Activated CD8-positive, alpha-beta memory T cell treated with anti-CD3 and anti-CD28 coated beads for 48 hours (primary cell): ENCODE measurements at regions not wholly inside any gene's neighbourhood (a gene's known extent, or its start where the extent isn't known, plus 50 kb on each side); places are given as distances from the start of the nearest gene placed in this dataset.

Source experiments
- DNase-seq, 3 experiments: peaks; one replicate each; pipeline ENCODE4 v3.0.0-alpha.2; 2020; ENCODE audit warnings: low read depth in 2 of 3, low spot score in 2 of 3

DNA sequence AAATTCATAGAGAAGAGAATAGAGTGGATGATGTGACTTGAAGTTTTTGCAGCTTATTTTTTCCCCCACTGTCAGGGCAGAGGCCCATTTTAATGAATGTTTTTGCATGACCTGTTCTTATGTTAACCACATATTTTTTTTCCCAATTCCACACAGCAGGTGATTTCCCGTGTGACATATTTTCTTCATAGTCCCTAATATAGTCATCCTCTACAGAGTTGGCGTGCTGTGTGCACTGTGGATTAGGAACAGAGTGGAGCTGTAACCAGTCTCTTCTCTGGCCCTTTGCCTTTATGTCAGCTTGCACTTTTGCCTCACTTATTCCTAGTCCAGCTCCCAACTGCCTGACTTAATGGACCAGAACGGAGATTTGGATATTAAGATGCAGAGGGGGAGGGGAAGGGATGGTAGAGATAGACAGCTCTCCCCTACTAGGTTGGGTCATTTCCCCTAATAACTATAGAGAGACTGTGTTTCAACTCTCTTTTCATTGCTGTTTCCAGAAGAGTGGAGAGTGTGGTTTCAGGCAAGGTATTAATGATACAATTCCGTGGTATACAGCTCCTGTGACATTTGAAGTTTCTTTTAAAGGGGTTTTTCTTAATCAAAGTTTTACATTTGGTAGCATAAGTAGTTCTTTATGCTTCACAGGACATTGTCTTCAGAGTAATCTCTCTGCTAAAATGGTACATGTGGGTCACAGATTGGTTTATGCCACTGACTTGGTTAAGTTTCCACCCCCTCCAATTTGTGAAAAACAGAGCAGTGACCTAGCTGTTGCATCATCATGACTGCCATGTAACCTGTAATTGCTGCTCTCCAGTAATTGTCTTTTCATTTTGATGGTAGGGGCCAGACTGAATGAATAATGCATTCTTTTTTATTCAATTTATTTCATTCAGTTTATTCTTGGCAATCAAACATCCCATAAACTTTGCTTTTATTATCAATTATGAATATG lies 161.3 kb downstream of the HAUS1 start:
- DNase-seq = no peak

DNA sequence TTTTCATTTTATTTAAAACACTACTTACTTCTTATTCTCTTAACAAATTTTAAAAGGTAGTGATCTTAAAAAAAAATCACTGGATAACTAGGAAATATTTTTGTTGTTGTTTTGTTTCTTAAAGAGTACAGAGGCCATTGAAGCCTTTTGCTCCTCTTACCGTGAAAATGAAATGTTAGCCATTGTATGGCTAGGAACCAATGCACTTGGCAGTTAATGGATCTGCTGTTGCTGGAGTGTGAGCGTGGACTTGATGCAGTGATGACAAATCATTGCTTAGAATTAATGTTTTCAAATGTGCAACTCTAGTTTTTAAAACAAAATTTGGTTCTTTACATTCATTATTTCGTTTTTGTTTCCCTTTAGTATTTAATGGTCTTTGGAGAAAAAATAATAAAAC lies 162.3 kb downstream of the HAUS1 start:
- DNase-seq = no peak

DNA sequence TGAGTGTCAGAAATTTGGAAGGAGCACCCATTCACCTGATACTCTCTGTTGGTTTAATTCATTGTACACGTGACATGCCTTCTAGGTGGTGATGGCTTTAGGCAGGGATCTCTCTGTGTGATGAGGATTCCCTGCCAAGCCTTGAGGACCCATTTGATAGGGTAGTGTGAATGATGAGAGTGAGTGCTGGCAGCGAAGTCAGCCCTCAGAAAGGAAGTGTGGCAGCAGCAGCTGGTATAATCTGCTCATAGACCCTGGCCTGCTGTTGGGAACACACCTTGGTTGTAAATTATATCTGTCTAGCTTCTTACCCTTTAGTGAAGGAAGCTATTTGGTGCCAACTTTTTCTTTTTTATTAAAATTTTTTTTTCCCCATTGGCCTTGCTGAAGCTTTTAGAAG lies 164.5 kb downstream of the HAUS1 start:
- DNase-seq = no peak

DNA sequence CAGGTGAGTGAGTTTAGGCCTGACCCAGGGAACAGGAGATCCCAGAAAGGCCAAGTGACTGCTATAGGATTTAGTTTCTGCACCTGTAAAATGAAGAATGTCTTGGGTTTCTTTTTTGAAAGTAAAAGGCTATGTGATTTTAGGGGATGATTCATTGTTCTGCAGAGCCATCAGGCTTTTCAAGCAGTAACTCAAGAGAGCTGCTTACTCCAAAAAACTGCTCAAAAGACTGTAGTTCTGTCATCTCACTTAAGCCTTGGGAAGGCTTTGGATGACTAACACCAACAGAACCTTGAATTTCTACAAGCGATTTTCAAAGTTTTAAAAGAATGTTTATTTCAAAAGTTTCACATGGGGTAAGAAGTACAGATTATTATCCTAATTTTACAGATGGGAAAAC lies 165.1 kb downstream of the HAUS1 start:
- no peak for DNase-seq

DNA sequence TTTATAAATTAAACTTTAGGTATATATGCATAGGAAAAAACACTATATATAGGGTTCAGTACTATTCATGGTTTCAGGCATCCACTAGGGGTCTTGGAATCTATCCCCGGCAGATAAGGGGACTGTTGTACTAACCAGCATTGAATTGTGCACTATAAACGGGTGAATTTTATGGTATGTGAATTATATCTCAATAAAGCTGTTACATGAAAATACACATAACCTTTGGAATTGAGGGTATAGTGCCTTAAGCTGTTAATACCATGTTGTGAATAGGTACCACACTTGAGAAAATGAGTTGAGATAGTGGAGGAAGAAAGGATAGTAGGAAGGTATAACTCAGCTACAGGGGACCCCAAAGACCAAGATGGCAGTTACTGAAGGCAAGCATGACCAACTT lies 167.3 kb downstream of the HAUS1 start:
- DNase-seq = no peak

DNA sequence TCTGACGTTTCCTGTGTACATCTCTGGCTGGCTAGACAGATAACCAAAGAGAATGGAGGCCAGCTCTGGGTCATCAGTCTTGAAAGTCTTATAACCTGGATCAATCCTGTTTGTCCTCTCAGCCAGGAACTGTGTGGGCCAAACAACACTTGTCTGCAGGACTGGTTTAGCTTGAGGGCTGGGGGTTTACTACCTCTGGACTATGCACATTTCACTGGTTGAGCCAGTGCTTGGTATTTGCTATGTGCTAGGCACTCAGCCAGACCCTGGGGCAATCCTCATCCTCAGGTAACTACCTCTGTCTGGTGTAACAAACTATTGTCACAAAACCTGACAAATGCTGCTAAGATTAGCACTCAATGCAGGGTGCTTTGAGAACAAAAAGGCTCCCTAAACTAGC lies 169.7 kb downstream of the HAUS1 start:
- DNase-seq = no peak

DNA sequence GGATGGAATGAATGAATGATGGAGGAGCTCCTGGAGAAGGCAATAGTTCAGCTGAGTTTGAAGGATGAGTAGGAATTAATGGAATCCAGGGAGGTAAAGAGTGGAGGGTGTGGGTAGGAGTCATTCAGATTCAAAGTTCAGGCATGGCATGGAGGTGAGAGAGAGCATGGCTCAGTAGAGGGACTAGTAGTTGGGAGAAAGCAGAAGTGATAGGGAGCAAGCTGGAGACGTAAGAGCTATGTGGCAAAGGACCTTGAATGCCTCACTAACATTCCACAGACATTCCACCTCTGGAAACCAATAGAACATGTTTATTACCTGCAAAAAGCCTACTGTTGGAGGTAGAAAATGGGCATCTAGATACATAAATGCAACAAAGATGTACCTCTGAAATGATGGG lies 170.1 kb downstream of the HAUS1 start:
- no peak for DNase-seq

DNA sequence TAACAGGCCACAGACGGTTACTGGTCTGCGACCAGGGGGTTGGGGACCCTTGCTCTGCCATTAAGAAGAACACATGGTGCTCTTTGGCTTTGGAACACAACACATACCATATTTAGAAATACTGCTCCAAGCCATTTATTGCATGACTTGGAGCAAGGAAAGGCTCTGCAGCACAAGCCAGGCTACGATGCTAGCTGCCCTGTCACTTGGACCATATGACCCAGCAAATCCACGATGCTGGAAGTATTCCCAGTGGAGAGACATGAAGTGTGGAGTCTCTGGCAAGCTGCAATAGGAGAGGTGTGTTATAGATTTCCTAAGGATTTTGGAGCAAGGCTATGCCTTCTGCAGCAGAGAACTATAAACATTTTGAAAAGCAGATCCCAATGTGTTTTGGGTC lies 171.2 kb downstream of the HAUS1 start:
- no peak for DNase-seq

DNA sequence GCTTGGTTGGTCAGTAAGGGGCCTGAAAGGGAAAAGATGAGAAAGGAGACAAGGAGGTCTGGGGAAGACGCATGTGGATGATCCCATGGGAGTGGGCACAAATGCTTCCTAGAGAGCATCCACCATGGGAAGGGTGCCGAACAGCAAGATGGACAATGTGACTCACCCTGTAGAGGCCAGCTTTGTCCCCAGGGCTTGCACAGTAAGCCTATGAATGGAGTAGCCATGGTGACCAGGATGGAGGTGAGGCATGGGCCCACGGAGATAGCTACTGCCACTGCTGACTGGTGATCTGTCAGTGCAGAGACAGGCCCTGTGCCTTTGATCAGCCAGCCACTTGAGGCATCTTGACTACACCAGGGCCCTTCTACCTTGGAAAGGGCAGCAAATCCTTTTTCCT lies 172.6 kb downstream of the HAUS1 start:
- DNase-seq = no peak

DNA sequence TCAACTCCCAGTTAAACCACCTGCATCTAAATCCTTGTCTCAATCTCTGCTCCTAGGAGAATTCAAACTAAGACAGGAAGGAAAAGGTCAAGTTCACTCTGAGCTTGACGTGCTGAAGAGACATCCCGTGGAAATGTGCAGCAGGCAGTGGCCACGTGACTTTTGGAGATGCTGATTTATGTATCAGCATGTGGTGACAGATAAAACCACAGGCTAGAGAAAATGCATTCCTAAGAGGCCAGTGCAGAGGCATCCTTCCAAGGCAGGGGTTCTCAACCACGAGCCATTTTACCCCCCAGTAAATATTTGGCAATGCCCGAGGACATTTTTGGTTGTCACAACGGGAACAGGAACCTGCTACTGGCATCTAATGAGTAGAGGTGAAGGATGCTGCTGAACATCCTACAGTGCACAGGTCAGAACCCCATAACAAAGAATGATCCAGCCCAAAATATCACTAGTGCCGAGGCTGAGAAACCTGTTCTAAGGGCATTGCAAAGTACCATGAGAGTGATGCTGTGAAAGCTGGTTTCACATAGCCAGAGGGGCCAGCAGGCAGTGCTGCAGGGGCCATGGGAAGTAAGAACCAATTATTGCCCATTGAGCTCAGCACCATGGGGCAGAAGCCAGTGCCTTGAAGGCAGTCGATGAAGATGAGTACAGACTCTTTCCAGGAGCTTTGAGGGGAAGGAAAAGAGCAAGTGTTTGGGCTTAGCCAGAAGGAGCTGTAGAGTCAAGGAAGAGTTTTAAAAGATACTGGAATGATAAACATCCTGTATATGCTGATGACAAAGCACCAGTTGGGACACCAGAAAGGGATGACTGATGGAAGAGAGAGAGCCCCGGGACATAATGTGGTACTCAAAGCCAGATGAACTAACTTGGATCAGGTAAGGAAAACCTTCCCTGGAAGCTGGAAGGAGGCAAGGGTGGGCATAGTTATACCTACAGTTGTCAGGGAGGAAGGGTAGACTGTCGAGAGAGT lies 174.6 kb downstream of the HAUS1 start:
- no peak for DNase-seq

DNA sequence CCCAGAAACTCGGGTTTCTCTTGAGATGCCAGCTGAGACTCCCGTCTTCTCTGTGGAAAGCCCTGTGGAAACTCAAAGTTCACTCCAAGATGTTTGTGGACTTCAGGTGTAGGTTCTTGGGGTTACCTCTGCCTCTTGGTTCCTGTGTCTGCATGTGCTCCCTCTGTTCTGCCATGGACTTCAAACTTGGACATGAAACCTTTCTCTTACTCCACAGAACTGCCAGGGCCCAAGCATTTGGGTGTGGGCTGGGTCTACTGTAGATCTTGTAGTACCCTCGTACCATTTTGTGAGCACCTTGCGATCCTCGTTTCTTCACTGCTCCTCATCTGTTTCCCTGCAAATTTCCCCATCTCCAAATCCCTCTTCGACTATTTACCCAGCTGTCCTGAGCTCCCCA lies 175.5 kb downstream of the HAUS1 start:
- DNase-seq = no peak

DNA sequence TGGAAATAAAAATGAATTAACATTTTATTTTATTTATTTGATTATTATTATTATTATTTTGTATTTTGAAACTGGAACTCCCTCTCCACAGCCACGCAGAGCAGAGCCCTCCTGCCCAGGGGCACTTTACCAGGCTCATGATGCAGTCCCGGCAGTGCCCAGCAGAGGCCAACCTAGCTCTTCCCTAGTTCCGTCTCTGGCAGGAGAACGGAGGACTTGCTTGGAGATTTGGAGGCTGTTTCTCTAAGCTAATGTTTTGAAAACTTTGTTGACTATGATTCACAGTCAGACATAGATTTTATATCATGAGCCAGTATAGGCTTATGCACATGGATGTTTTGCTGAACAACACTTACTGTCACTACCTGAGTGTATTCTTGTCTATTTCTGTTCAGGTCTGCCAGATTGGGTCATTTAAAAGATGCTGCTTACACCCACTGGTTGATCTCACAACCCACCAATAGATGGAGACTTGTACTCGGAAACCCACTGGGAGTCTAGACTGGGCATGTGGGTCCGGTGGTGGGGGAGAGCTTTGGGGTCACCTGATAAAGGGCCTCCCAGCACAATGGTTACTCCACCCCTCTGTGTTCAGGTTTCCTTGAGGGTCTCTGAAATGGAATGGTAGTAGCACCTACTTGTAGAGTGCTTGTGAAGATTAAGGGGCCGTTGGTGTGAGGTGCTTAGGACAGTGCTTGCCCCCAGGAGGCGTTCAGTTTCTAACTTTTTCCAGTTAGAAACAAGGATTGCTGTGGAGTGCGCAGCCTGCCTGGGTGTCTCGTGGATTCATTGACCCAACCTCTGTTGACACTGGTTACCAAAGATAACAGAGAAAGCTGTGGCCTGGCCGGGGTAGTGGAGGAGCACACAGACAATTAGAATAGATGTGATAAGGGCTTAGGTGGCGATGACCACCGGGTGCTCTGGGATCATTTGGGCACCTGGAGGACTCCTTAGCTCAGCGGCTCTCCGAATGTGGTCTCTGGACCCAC lies 177.3 kb downstream of the HAUS1 start:
- peak; percentile 16 to 30 (median 30) for DNase-seq

DNA sequence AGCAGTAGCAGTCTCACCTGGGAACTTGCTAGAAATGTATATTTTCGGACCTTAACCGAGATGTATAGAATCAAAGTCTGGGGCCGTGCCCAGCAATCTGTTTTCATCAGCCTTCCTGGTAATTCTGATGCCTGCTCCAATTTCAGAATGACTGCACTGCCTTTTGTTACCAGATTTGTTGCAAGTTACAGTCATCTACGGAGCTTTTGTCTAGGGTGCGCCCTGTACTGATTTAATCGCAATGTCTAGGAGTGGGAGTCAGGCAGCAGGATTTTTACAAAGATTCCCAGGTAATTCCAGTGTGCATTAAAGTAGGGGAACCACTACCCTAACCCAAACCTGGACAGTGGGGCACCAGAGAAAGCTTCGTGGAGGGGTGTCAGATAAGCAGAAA lies 178.0 kb downstream of the HAUS1 start:
- no peak for DNase-seq

DNA sequence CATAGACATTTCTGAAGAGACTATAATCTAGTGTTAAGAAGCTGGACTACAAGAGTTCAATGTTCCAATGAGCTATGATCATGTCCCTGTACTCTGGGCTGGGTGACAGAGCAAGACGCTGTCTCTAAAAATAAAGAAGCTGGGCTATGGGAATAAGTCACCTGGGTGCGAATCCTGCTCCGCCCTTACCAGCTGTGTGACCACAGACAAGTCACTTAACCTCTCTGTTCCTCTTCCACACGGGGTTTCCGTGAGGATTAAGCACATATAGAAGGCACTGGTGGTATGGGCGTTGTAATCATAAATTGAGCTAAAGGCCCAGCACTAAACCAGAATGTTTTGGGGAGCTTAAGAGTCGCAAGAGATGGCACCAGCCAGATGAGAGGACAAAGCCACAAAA lies 178.5 kb downstream of the HAUS1 start:
- DNase-seq = no peak

DNA sequence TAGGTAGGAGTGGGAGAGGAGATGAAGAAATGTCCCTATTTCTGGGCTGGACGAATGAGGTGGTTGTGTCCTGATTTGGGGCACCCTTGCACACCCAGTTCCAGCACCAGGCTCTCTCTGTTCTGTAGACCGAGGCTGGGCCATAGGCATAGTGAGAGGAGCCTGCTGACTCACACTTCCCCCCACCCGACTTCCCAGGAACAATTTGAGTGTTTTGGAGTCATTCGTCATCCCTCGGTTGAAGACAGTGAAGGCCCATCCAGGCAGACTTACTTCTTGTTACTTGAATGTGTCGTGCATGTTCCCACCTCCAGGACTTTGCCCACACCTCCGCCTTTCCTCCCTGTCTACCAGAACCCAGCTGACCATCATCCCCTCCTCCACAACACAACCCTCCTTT lies 179.1 kb downstream of the HAUS1 start:
- DNase-seq = no peak

DNA sequence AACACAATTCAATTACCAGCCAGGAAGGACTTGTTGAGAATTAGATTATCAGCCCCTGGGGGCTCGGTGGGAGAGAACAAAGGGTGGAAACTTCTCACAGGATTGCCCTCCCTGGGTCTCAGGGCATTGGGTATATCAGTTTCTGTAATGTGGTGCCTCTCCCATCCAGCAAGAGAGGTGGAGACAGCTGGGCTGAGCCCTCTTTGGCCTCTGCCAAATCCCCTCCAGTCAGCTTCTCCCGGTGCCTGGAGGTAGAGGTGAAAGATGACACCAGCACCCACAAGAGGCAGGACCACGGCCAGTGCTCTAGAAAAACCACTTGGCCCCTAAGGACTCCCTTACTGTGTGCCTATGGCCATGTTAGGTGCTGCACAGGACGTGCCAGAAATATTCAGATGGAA lies 179.7 kb downstream of the HAUS1 start:
- DNase-seq = no peak

DNA sequence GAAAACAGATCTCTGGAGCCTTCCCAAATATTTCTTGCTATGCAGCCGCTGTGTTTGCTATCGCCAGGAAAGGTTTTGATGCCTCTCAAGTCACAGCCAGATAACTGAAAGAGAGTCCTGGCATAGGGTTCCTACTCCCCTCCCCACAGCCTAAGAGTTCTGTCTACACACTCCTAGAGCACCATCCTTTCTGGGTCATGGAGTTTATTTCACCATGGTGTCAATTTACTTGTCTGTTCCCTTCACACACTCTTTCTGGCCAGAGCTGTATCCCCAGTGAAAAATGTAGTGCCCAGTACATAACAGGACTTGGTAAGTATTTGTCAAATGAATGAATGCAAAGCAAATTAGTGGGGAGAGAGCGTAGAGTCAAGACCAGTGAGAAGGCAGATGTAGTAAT lies 185.3 kb downstream of the HAUS1 start:
- DNase-seq = no peak

DNA sequence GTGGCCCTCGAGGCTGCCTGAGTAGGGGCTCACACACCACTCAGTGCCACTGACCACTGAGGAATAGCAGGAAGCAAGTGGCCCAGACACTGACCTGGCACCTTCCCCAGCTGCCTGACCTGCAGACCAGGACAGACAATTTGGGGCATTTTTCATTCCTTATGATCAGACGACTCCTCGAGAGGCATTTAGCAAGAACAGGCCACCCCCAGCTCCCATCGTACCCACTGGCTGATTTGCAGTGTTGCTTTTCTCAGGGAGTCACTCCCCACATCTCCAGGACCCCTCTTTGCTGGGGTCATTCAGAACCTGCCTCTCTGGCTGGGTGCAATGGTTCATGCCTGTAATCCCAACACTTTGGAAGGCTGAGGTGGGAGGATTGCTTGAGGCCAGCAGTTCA lies 185.7 kb downstream of the HAUS1 start:
- DNase-seq = no peak

DNA sequence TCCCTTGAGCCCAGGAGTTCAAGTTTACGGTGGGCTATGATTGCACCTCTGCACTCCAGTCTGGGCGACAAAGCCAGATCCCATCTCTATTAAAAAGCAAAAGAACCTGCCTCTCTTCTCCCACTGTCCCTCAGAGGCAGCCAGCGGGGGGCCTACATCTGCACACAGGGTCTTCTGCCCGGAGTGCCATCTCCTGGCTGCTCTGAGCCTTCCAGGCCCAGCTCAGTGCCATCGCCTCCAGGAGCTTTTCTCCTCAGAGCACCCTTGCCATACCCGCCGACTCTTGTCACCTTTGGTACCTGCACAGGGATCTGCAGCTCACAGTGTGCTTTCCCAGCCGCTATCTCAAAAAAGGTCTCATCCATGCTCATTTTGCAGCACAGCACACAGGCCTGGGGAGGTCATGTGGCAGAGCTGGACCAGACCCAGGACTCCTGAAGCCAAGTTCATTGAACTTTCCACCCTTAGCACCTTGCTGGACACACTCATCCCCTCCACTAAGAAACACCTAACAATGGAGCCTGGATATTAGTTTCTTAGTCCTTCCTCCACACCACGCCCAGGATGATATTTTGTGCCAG lies 186.3 kb downstream of the HAUS1 start:
- no peak for DNase-seq

DNA sequence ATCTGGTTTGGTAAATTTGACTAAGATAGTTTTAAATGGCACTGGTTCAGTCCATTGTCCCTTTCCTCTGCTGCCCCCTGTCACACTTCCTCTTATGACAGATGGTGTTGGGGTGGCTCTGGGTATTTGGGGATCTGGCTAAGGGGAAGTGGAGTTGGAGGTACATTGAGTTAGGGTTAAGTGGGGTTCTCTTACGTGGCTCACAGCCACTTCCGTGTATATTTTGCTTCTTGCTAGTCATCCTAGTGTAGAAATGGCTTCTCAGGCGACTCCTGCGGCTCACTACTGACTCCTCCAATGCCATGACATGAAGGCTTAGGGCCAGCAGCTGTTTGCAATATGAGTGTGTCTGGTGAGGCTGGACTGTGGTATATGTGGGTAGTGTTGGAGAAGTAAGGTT lies 187.0 kb downstream of the HAUS1 start:
- DNase-seq = no peak
